ENCODE measurements at regions not wholly inside any gene's neighbourhood (a gene's known extent, or its start where the extent isn't known, plus 50 kb on each side); places are given as distances from the start of the nearest gene placed in this dataset.
"Not testable (repeated sequence)": the region's sequence is repeated elsewhere in the genome, so short reads cannot be mapped to it uniquely, and the experiment has no call there.

DNA sequence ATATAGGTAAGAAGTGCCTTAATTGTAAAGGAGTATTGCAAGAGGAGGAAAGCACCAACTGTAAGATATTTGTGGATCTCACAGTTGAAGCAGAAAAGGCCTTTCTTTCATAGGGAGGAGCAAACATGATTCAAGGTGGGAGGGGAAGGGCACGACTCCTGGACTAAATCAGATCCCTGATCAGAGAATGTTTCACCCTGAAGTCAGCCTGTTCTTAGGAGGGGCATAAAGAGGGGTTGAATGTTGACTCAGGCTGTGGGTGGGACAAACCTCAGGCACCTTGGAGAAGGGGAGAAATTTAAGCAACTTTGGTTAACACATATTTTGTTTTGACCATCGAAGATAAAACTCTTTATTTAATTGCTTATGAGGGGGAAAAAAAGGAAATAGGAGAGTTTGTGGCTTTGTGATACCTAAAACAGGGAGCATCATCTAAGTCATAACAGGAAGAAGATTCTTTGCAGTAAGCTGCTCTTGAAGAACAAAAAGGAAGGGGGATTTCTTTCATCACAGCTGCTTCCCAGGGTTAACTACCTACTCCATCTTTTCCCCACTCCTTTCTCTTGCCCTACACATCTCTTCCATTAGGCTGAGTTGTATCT is 158.6 kb upstream of the ZNF267 start:
- TF ChIP-seq, protein P1, sequence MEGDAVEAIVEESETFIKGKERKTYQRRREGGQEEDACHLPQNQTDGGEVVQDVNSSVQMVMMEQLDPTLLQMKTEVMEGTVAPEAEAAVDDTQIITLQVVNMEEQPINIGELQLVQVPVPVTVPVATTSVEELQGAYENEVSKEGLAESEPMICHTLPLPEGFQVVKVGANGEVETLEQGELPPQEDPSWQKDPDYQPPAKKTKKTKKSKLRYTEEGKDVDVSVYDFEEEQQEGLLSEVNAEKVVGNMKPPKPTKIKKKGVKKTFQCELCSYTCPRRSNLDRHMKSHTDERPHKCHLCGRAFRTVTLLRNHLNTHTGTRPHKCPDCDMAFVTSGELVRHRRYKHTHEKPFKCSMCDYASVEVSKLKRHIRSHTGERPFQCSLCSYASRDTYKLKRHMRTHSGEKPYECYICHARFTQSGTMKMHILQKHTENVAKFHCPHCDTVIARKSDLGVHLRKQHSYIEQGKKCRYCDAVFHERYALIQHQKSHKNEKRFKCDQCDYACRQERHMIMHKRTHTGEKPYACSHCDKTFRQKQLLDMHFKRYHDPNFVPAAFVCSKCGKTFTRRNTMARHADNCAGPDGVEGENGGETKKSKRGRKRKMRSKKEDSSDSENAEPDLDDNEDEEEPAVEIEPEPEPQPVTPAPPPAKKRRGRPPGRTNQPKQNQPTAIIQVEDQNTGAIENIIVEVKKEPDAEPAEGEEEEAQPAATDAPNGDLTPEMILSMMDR (IDR thresholded peaks at IDR 0.05), result no peak
- TF ChIP-seq EP300 (IDR thresholded peaks at IDR 0.05) (no peak), POLR2A (IDR thresholded peaks at IDR 0.05) (no peak)

DNA sequence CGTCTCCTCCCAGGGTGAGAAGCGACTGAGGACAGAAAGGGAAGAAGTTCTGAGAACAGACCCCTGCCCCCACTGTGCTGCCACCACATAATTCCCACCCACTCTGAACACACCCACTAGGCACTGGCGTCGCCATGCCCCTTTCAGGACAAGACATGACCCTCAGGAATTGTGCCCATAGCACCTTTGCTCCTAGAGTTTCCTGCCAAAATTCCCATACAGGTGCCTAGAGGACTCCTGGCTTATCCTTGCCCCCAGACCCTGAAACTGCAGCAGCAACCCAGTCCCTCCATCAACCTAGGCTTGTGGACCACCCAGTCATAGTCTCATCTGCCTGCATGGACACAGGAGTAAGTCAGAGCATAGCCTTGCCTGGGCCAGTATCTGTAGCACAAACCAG is 157.7 kb upstream of the ZNF267 start:
- Histone ChIP-seq H3K36me3 (peaks cover 0 to 23% (median 0%) of the 10 kb centered on the region in 3 donors), H3K27me3 (no peaks in the 10 kb centered on the region), H3K27ac (no peak overlapping the region), H3K4me1 (peaks cover 0 to 26% (median 10%) of the 10 kb centered on the region in 4 donors), H3K9me3 (no peaks in the 10 kb centered on the region), H3K4me3 (no peak overlapping the region)
- TF ChIP-seq POLR2A (IDR thresholded peaks at IDR 0.05), result no peak
- no peak for TF ChIP-seq EP300 (IDR thresholded peaks at IDR 0.05)
- TF ChIP-seq, protein P1 (IDR thresholded peaks at IDR 0.05), result no peak
- DNase-seq (ENCODE audit: low spot score in 2 of 2), result no peak
- WGBS, 2 donors, result 94 to 98% methylated on average over 4 of the region's 4 CpGs

More for the DNA sequence above, 158.6 kb upstream of the ZNF267 start:
- no peak overlapping the region for H3K27ac ChIP-seq
- H3K4me1 ChIP-seq, result peaks cover 0 to 26% (median 10%) of the 10 kb centered on the region in 4 donors
- H3K4me3 ChIP-seq, result no peak overlapping the region
- 72 to 76% methylated on average over 2 of the region's 2 CpGs for WGBS, 2 donors
- no peaks in the 10 kb centered on the region for H3K27me3 ChIP-seq
- peaks cover 0 to 23% (median 0%) of the 10 kb centered on the region in 3 donors for H3K36me3 ChIP-seq
- no peaks in the 10 kb centered on the region for H3K9me3 ChIP-seq
- no peak for DNase-seq (ENCODE audit: low spot score in 2 of 2)

DNA sequence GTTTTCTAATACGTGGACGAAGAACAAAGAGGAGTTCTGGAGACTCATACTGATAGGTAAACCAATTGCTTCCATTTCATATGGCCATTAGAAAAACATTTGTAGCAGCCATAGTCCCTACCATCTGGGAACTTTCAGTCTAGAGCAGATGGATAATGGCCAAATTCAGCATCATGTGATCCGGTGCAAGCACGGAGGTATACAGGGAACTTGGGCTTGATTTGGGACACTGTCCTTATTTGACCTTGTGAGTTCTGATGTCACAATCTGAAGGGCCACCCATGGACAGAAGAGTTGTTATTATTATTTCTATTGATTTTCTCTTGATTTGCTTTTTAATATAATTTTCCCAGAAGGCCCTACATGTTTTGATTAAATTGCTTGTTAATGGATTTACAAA is 154.6 kb upstream of the ZNF267 start:
- no peaks in the 10 kb centered on the region for H3K27me3 ChIP-seq
- TF ChIP-seq, protein P1 (IDR thresholded peaks at IDR 0.05), result no peak
- no peak for TF ChIP-seq EP300 (IDR thresholded peaks at IDR 0.05)
- TF ChIP-seq POLR2A (IDR thresholded peaks at IDR 0.05), result no peak
- DNase-seq (ENCODE audit: low spot score in 2 of 2), result no peak
- H3K4me3 ChIP-seq, result no peak overlapping the region
- peaks cover 0 to 20% (median 9%) of the 10 kb centered on the region in 4 donors for H3K4me1 ChIP-seq
- no peak overlapping the region for H3K27ac ChIP-seq
- 70 to 79% methylated on average over 4 of the region's 4 CpGs for WGBS, 2 donors
- peaks cover 0 to 3% (median 0%) of the 10 kb centered on the region in 4 donors for H3K9me3 ChIP-seq
- peaks cover 0 to 49% (median 0%) of the 10 kb centered on the region in 3 donors for H3K36me3 ChIP-seq

DNA sequence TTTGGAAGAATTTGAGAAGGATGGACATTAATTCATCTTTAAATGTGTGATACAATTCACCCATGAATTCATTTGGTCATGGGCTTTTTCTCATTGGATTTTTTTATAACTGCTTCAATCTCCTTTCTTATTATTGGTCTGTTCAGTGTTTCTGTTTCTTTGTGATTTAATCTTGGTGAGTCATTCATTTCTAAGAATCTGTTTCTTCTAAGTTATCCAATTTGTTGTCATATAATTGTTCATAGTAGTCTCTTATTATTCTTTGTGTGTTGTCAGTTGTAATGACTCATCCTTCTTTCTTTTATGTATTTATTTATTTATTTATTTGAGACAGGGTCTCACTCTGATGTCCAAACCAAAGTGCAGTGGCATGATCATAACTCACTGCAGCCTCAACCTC is 146.1 kb upstream of the ZNF267 start:
- no peaks in the 10 kb centered on the region for H3K27me3 ChIP-seq
- no peak overlapping the region for H3K4me3 ChIP-seq
- H3K4me1 ChIP-seq, result no peaks in the 10 kb centered on the region
- TF ChIP-seq POLR2A (IDR thresholded peaks at IDR 0.05) (no peak), EP300 (IDR thresholded peaks at IDR 0.05) (no peak)
- TF ChIP-seq, protein P1 (IDR thresholded peaks at IDR 0.05), result no peak
- no peak for DNase-seq (ENCODE audit: low spot score in 2 of 2)
- peaks cover 0 to 76% (median 10%) of the 10 kb centered on the region in 4 donors for H3K9me3 ChIP-seq
- H3K36me3 ChIP-seq, result peaks cover 0 to 100% (median 11%) of the 10 kb centered on the region in 3 donors
- H3K27ac ChIP-seq, result no peak overlapping the region

DNA sequence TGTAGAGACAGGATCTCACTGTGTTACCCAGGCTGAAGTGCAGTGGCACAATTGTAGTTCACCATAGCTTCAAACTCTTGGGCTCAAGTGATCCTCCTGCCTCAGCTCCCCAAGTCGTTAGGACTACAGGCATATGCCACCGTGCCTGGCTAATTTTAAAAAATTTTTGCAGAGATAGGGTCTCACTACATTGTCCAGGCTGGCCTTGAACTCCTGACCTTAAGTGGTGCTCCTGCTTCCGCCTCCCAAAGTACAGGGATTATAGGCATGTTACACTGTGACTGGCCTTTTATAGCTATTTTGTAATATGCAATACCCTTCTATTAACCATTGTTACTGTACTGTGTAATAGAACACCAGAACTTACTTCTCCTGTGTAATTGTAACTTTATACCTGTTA is 139.3 kb upstream of the ZNF267 start:
- 97% methylated on average over 3 of the region's 3 CpGs for WGBS, 2 donors
- DNase-seq (ENCODE audit: low spot score in 2 of 2), result no peak
- TF ChIP-seq EP300 (IDR thresholded peaks at IDR 0.05), result no peak
- no peaks in the 10 kb centered on the region for H3K4me1 ChIP-seq
- H3K36me3 ChIP-seq, result peaks cover 0 to 99% (median 12%) of the 10 kb centered on the region in 3 donors
- no peak overlapping the region for H3K4me3 ChIP-seq
- H3K9me3 ChIP-seq, result peaks cover 0 to 84% (median 28%) of the 10 kb centered on the region in 4 donors
- no peaks in the 10 kb centered on the region for H3K27me3 ChIP-seq
- no peak overlapping the region for H3K27ac ChIP-seq

DNA sequence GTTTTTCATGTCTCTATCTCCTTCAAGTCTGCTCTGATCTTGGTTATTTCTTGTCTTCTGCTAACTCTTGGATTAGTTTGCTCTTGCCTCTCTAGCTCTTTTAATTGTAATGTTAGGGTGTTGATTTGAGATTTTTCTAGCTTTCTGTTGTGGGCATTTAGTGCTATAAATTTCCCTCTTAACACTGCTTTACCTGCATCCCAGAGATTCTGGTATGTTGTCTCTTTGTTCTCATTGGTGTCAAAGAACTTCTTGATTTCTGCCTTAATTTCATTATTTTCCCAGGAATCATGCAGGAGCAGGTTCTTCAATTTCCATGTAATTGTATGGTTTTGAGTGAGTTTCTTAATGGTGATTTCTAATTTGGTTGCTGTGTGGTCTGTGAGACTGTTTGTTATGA is 128.5 kb upstream of the ZNF267 start:
- not testable (repeated sequence) for H3K27ac ChIP-seq; DNase-seq (ENCODE audit: low spot score in 2 of 2); H3K4me3 ChIP-seq; H3K27me3 ChIP-seq; H3K4me1 ChIP-seq
- Histone ChIP-seq H3K9me3 (peaks cover 0 to 97% (median 41%) of the 10 kb centered on the region in 4 donors), H3K36me3 (peaks cover 0 to 92% (median 18%) of the 10 kb centered on the region in 3 donors)
